T-cell (primary cell): ENCODE measurements at regions not wholly inside any gene's neighbourhood (a gene's known extent, or its start where the extent isn't known, plus 50 kb on each side); places are given as distances from the start of the nearest gene placed in this dataset.

ENCODE experiments used
- ATAC-seq, 4 experiments: fragments of 200-7000 bp in 3 of 4; fragments of 150-1000 bp in 1 of 4; cut with Tn5 transposase; replicated peaks in 1 of 4; 1 replicate in 3 of 4; 2 replicates in 1 of 4; pipeline ENCODE4 v1.10.0; 2021; ENCODE audit warnings: moderate library complexity in 3 of 4, mild to moderate bottlenecking in 2 of 4, moderate number of reproducible peaks in 1 of 4
- CTCF ChIA-PET, 2 donors: fragments of 300-600 bp; sonication (Branson Sonifier 250); formaldehyde crosslinking; loops; one replicate each; lab custom pipeline; 2022; ENCODE audit warnings: antibody characterized with exemption in 2 of 2; lab: Charles Lee
- POLR2A ChIA-PET, 2 donors: fragments of 300-600 bp; sonication (Branson Sonifier 250); formaldehyde crosslinking; loops; one replicate each; lab custom pipeline; 2022; ENCODE audit warnings: antibody characterized with exemption in 2 of 2; lab: Charles Lee
- DNase-seq, 35 experiments: peaks; one replicate each; pipeline versions ENCODE4 v3.0.0 to v3.0.0-alpha.2; 2013 to 2023
- H3K27ac ChIP-seq: one replicate; pipeline ENCODE4 v1.5.1; 2013; ENCODE audit warnings: low read length
- H3K27me3 ChIP-seq, 2 experiments: replicated peaks in 1 of 2; 1 replicate in 1 of 2; 2 replicates in 1 of 2; pipeline versions ENCODE4 v1.6.1 to v1.7.0; 2013; ENCODE audit warnings: low read length in 1 of 2, mixed read lengths in 1 of 2; ENCODE audit not compliant: control insufficient read depth in 2 of 2, insufficient read depth in 2 of 2; ENCODE audit errors: extremely low read depth in 1 of 2
- H3K36me3 ChIP-seq, 2 donors: 1 replicate in 1 of 2; 2 replicates in 1 of 2; pipeline versions ENCODE4 v1.6.1 to v1.7.0; 2013; ENCODE audit warnings: low read length in 1 of 2; ENCODE audit not compliant: control insufficient read depth in 2 of 2, insufficient read depth in 1 of 2; ENCODE audit errors: extremely low read depth in 1 of 2
- H3K4me1 ChIP-seq, 2 experiments: 1 replicate in 1 of 2; 2 replicates in 1 of 2; pipeline versions ENCODE4 v1.6.1 to v1.7.0; 2013; ENCODE audit warnings: low read length in 2 of 2, mixed read lengths in 1 of 2; ENCODE audit not compliant: insufficient read depth in 2 of 2, control insufficient read depth in 1 of 2; ENCODE audit errors: extremely low read depth in 1 of 2
- H3K4me3 ChIP-seq, 2 donors: 1 replicate in 1 of 2; 2 replicates in 1 of 2; pipeline versions ENCODE4 v1.5.1 to v1.7.0; 2013; ENCODE audit warnings: mild to moderate bottlenecking in 2 of 2, low read length in 1 of 2, moderate library complexity in 1 of 2; ENCODE audit not compliant: control insufficient read depth in 1 of 2; ENCODE audit errors: extremely low read depth in 1 of 2
- H3K9me3 ChIP-seq: 2 replicates; pipeline ENCODE4 v1.7.0; 2013
- H3K27ac Mint-ChIP-seq, 2 donors: one replicate each; pipeline ENCODE4 v1.8.0; 2020 to 2021; ENCODE audit warnings: mild to moderate bottlenecking in 2 of 2, mixed read lengths in 2 of 2
- H3K27me3 Mint-ChIP-seq, 2 donors: one replicate each; pipeline ENCODE4 v1.8.0; 2021 to 2022; ENCODE audit warnings: mixed read lengths in 2 of 2
- H3K36me3 Mint-ChIP-seq: one replicate; pipeline ENCODE4 v1.8.0; 2021; ENCODE audit warnings: mixed read lengths
- H3K4me1 Mint-ChIP-seq, 3 donors: one replicate each; pipeline ENCODE4 v1.8.0; 2020 to 2022; ENCODE audit warnings: mixed read lengths in 3 of 3, mild to moderate bottlenecking in 1 of 3
- H3K4me3 Mint-ChIP-seq, 3 donors: one replicate each; pipeline ENCODE4 v1.8.0; 2020 to 2022; ENCODE audit warnings: mild to moderate bottlenecking in 3 of 3, mixed read lengths in 3 of 3, moderate library complexity in 3 of 3
- H3K9me3 Mint-ChIP-seq, 3 donors: one replicate each; pipeline ENCODE4 v1.8.0; 2020 to 2022; ENCODE audit warnings: mixed read lengths in 3 of 3
- WGBS: methylation state at CpG from one replicate; pipeline ENCODE4 v1.1.5; 2013; ENCODE audit warnings: missing lambda C conversion rate; ENCODE audit not compliant: insufficient coverage; 5-methylcytosine and 5-hydroxymethylcytosine counted together

GRCh38 chr14:100638211-100638855 is 51.1 kb upstream of the BEGAIN start:
- H3K4me1 Mint-ChIP-seq: peaks cover 41 to 67% (median 54%) of the 10 kb centered on the region in 3 donors
- H3K4me3 Mint-ChIP-seq: peak overlapping the region in 1 of 3 donors; percentile 80
- H3K4me1 ChIP-seq: peaks cover 15 to 57% of the 10 kb centered on the region in 2 experiments
- H3K27me3 Mint-ChIP-seq: no peaks in the 10 kb centered on the region
- ChIA-PET CTCF (interaction anchor here in 1 of 2 donors (0.6 kb wide), 1 partner anchor 261 kb away, joined by 3 read pairs; no protein-coding TSS in a partner anchor), POLR2A (no interaction called here)
- H3K36me3 ChIP-seq: no peaks in the 10 kb centered on the region
- no peaks in the 10 kb centered on the region for H3K9me3 ChIP-seq
- peak overlapping the region in 1 of 2 donors; percentile 77 for H3K27ac Mint-ChIP-seq
- no peaks in the 10 kb centered on the region for H3K36me3 Mint-ChIP-seq
- DNase-seq: no peak
- peaks cover 0 to 37% of the 10 kb centered on the region in 2 experiments for H3K27me3 ChIP-seq
- 100% methylated on average over 2 of the region's 14 CpGs for WGBS
- H3K9me3 Mint-ChIP-seq: no peaks in the 10 kb centered on the region
- no peak overlapping the region for H3K27ac ChIP-seq
- ATAC-seq: no peak
- no peak overlapping the region for H3K4me3 ChIP-seq

DNA sequence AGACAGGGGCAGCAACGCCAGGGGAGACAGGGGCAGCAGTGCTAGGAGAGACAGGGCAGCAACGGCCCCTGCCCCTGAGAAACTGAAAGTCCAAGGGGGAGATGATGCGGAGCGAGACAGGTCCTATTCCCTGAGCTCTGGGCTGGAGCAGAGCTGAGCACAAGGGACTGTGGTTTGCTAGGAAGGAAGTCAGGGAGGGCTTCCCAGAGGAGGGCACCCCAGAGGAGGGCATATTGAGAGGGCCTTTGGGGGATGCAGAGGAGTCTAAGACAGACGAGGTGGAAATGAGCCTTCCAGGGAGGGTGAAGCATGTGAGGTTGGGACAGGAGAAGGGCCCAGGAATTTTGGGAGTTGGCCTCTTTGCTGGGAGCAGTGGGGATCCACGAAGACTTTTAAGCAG is 52.1 kb upstream of the BEGAIN start:
- Mint-ChIP-seq H3K4me1 (peaks cover 50 to 76% (median 64%) of the 10 kb centered on the region in 3 donors), H3K9me3 (no peaks in the 10 kb centered on the region), H3K4me3 (peak overlapping the region; percentile 13 to 80 (median 17)), H3K36me3 (no peaks in the 10 kb centered on the region), H3K27ac (peak overlapping the region; percentile 77 to 96), H3K27me3 (no peaks in the 10 kb centered on the region)
- Histone ChIP-seq H3K27me3 (peaks cover 0 to 35% of the 10 kb centered on the region in 2 experiments), H3K27ac (peak overlapping the region; percentile 61), H3K4me1 (peaks cover 15 to 65% of the 10 kb centered on the region in 2 experiments), H3K4me3 (no peak overlapping the region), H3K36me3 (no peaks in the 10 kb centered on the region), H3K9me3 (no peaks in the 10 kb centered on the region)
- ChIA-PET POLR2A (no interaction called here), CTCF (interaction anchor here in 1 of 2 donors (0.5 kb wide), 1 partner anchor 93 kb away, joined by 3 read pairs; no protein-coding TSS in a partner anchor)
- 90% methylated on average over 6 of the region's 6 CpGs for WGBS
- DNase-seq: no peak
- ATAC-seq: no peak

GRCh38 chr14:100640471-100641273 is 53.5 kb upstream of the BEGAIN start:
- H3K9me3 ChIP-seq: no peaks in the 10 kb centered on the region
- Mint-ChIP-seq H3K36me3 (no peaks in the 10 kb centered on the region), H3K4me1 (peaks cover 64 to 86% (median 78%) of the 10 kb centered on the region in 3 donors), H3K4me3 (peak overlapping the region; percentile 70 to 80 (median 74)), H3K27me3 (no peaks in the 10 kb centered on the region), H3K9me3 (no peaks in the 10 kb centered on the region), H3K27ac (peak overlapping the region; percentile 94 to 96)
- H3K36me3 ChIP-seq: no peaks in the 10 kb centered on the region
- H3K27ac ChIP-seq: peak overlapping the region; percentile 61
- ChIA-PET POLR2A (no interaction called here), CTCF (no interaction called here)
- peak; percentile 91 to 94 (median 92) for ATAC-seq
- 15% methylated on average over 16 of the region's 20 CpGs for WGBS
- H3K27me3 ChIP-seq: peaks cover 0 to 22% of the 10 kb centered on the region in 2 experiments
- H3K4me3 ChIP-seq: peak overlapping the region; percentile 20 to 25
- H3K4me1 ChIP-seq: peaks cover 25 to 79% of the 10 kb centered on the region in 2 experiments
- DNase-seq: peak; percentile 55 to 85 (median 71)

DNA sequence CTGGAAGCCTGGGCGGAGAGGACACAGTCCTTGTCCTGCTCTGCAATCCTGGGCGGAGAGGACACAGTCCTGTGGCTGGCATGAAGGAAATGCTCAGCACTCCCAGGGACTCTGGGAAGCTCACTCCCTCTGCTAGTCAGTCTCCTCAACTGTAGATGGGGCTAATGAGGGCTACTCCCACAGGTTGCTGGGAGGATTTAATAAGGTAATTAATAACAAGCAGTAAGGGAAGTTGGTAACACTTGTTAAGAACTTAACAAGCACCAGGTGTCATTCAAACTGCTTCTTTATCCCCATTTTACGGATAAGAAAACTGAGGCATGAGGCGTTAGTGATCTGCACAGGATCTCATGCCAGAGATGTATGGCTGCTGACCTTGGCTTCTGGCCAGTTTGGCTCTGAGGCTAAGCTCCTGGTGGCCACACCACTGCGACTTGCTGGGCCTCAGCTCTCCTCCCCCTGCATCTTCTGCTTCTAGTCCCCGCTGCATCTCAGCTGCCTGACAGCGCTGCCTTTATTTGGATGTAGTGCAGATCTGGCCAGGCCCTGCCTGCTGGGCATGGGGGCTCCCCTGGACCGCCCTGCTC is 54.1 kb upstream of the BEGAIN start:
- Mint-ChIP-seq H3K27ac (peak overlapping the region; percentile 69 to 74), H3K27me3 (no peaks in the 10 kb centered on the region)
- H3K9me3 ChIP-seq: no peaks in the 10 kb centered on the region

GRCh38 chr14:100643426-100643825 is 56.2 kb upstream of the BEGAIN start:
- H3K27me3 Mint-ChIP-seq: no peaks in the 10 kb centered on the region
- Histone ChIP-seq H3K4me3 (no peak overlapping the region), H3K36me3 (no peaks in the 10 kb centered on the region), H3K4me1 (peaks cover 25 to 75% of the 10 kb centered on the region in 2 experiments), H3K27ac (no peak overlapping the region), H3K9me3 (no peaks in the 10 kb centered on the region), H3K27me3 (peaks cover 0 to 14% of the 10 kb centered on the region in 2 experiments)
- peaks cover 68 to 83% (median 74%) of the 10 kb centered on the region in 3 donors for H3K4me1 Mint-ChIP-seq
- ChIA-PET POLR2A (no interaction called here), CTCF (no interaction called here)
- 98% methylated on average over 7 of the region's 8 CpGs for WGBS
- H3K27ac Mint-ChIP-seq: peak overlapping the region; percentile 44 to 46
- H3K4me3 Mint-ChIP-seq: no peak overlapping the region
- ATAC-seq (no peak), DNase-seq (no peak)
- peaks cover 0 to 4% (median 0%) of the 10 kb centered on the region in 3 donors for H3K9me3 Mint-ChIP-seq
- no peaks in the 10 kb centered on the region for H3K36me3 Mint-ChIP-seq

More for the DNA sequence above, 54.1 kb upstream of the BEGAIN start:
- peaks cover 0 to 16% of the 10 kb centered on the region in 2 experiments for H3K27me3 ChIP-seq
- 93% methylated on average over 8 of the region's 8 CpGs for WGBS
- ATAC-seq (no peak), DNase-seq (no peak)
- H3K36me3 Mint-ChIP-seq: no peaks in the 10 kb centered on the region
- peak overlapping the region in 1 of 3 donors; percentile 80 for H3K4me3 Mint-ChIP-seq
- H3K4me3 ChIP-seq: no peak overlapping the region
- H3K4me1 Mint-ChIP-seq: peaks cover 68 to 90% (median 82%) of the 10 kb centered on the region in 3 donors
- H3K36me3 ChIP-seq: no peaks in the 10 kb centered on the region
- H3K27ac ChIP-seq: no peak overlapping the region
- ChIA-PET POLR2A (no interaction called here), CTCF (no interaction called here)
- H3K4me1 ChIP-seq: peaks cover 25 to 85% of the 10 kb centered on the region in 2 experiments
- H3K9me3 Mint-ChIP-seq: peaks cover 0 to 4% (median 0%) of the 10 kb centered on the region in 3 donors

- Histone ChIP-seq H3K9me3 (no peaks in the 10 kb centered on the region), H3K27ac (no peak overlapping the region), H3K4me1 (peaks cover 22 to 65% of the 10 kb centered on the region in 2 experiments), H3K27me3 (peaks cover 0 to 10% of the 10 kb centered on the region in 2 experiments), H3K4me3 (no peak overlapping the region), H3K36me3 (no peaks in the 10 kb centered on the region)
- 74% methylated on average over 4 of the region's 6 CpGs for WGBS
- H3K4me1 Mint-ChIP-seq: peaks cover 61 to 75% (median 65%) of the 10 kb centered on the region in 3 donors
- ATAC-seq (no peak), DNase-seq (no peak)
- no peaks in the 10 kb centered on the region for H3K36me3 Mint-ChIP-seq
- H3K27me3 Mint-ChIP-seq: no peaks in the 10 kb centered on the region
- H3K9me3 Mint-ChIP-seq: peaks cover 0 to 4% (median 0%) of the 10 kb centered on the region in 3 donors
- peak overlapping the region; percentile 46 to 67 for H3K27ac Mint-ChIP-seq
- peak overlapping the region in 1 of 3 donors; percentile 39 for H3K4me3 Mint-ChIP-seq
- ChIA-PET POLR2A (no interaction called here), CTCF (interaction anchor here in 1 of 2 donors (0.6 to 2.9 kb wide), 2 partner anchors 260 to 282 kb away, joined by 3 to 29 read pairs; no protein-coding TSS in a partner anchor)
Measured at GRCh38 chr14:100644383-100644782, 57.2 kb upstream of the BEGAIN start.
